ENCODE measurements at regions not wholly inside any gene's neighbourhood (a gene's known extent, or its start where the extent isn't known, plus 50 kb on each side); places are given as distances from the start of the nearest gene placed in this dataset.
A peak's percentile ranks its signal among the peaks of the same experiment; 100 is the strongest.
"Not testable (repeated sequence)": the region's sequence is repeated elsewhere in the genome, so short reads cannot be mapped to it uniquely, and the experiment has no call there.

DNA sequence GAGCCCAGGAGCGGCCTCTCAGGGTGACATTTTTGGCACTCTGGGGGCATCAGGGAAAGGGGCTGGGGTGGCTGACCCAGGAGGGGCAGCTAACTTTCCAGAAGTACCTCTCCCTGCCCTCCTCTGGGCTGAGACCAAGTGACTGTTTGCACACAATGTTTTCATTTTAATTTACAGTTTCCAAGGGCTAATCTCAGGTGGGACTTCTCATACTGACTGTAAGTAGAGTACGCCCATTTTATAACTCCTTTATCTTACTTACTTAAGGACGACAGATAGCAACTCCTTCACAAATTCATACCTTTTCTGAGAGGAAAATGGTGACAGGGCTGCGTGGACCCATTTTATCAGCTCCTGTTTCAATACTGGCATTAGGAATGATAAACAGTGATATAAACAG is 172.9 kb upstream of the EXOC2 start:
- no peak for DNase-seq

DNA sequence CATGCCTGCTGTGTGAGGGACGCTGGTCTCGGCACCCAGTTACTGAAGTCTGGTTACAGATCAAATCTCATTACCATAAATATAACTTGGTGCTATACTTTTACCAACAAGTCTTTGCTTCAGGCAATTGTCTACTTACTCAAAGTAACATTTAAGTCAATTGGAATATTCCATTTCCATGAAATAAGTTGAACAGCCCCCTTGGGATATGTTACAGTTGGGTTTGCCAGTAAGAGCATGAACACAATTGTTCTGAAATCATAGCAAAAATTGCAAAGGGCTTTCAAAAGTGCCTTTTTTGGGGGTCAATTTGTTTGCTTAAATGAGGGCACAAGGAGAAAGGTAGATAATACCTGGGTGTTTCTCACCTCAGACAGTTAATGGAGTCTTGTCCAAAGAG is 170.9 kb upstream of the EXOC2 start:
- DNase-seq = no peak

DNA sequence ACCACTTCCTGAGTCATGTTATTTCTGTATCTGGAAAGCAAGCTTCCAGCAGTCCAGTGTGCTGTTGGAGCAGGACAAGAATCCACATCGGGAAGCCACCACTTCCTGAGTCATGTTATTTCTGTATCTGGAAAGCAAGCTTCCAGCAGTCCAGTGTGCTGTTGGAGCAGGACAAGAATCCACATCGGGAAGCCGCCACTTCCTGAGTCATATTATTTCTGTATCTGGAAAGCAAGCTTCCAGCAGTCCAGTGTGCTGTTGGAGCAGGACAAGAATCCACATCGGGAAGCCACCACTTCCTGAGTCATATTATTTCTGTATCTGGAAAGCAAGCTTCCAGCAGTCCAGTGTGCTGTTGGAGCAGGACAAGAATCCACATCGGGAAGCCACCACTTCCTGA is 170.2 kb upstream of the EXOC2 start:
- not testable (repeated sequence) for DNase-seq

DNA sequence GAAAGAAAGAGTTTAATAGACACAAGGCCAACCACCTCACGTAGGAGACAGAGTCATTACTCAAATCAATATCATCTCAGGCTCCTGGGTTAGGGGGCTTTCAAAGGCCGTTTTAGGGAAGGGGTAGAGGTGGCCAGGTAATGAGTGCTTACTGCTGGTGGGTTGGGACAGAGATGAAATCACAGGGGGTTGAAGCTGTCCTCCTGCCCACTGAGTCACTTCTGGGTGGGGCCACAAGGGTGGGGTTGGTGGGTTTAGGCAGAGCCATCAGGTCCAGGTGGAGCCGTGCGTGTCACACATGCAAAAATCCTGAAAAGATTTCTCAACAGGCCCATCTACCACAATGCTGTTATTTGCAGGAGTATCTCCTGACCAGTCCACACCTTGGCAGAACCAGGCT is 167.0 kb upstream of the EXOC2 start:
- no peak for DNase-seq

DNA sequence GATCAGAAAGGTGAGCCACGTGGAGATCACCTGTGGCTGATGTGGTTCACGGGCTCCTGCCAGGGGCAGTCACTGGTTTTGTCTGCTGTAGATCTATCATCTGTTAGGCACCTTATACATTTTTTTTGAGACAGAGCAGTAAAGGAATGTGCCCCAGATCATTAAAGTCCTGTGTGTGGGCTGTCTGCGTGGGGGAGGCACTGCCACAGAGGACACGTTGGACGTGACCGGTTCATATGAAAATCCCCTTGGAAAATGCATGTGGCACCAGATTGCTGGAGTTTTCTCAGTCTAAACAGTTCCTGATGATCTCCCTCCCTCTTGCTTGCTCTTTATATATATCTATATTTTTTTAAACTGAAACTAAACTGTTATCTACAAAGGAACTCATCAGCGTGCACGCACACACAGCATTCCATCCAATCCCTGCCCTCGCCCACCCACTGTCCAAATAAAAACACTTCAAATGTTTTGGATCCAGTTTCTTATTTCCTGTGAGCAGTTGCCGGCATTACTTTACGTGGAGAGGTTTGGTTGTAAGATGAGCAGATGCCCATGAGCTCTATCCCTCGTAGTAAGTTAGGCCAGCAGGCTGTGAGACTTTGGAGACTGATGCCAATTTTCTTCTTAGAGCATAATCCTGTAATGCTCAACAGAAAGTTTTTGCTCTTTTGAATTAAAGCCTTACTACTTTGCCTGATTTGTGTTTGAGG is 161.6 kb upstream of the EXOC2 start:
- no peak for DNase-seq

DNA sequence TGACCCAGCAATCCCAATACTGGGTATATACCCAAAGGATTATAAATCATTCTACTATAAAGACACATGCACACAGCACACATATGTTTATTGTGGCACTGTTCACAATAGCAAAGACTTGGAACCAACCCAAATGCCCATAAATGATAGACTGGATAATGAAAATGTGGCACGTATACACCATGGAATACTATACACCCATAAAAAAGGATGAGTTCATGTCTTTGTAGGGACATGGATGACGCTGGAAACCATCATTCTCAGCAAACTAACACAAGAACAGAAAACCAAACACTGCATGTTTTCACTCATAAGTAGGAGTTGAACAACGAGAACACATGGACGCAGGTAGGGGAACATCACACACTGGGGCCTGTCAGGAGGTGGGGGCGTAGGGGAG is 159.3 kb upstream of the EXOC2 start:
- DNase-seq = not testable (repeated sequence)

DNA sequence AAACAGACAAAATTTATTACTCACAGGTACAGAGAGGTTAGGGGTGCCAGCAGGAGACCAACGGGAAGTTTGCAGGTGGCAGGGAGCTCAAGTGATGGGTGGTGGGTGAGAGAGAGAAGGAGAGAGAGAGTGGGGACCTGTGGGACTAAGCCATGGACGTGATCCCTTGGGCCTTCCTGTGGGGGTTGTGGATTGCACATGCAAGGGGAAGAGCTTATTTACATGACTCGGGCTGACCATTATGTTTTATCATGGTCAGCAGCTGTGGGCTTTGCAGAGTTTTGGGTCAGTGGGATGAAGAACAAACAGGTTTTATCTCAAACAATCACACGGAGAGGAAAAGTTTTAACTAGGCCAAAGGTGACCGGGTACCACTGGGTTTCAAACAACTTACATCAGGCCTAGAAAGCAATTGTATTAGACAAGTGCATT is 156.2 kb upstream of the EXOC2 start:
- DNase-seq = no peak

DNA sequence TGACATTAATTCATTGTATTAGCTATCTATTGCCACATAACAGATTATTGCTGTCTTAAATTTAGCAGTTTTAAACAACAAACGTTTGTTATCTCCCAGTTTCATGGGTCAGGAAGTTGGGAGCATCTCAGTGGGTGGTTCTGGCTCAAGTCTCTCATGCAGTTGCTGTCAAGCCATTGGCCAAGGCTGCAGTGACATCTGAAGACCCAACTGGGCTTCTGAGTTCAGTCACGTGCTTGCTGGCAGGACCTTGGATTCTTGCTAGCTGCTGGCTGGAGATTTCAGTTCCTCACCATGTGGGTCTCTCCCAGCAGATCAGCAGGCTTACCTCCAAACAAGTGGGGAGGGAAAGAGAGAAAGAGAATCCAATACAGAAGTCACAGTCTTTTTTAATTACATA is 152.6 kb upstream of the EXOC2 start:
- DNase-seq = no peak

DNA sequence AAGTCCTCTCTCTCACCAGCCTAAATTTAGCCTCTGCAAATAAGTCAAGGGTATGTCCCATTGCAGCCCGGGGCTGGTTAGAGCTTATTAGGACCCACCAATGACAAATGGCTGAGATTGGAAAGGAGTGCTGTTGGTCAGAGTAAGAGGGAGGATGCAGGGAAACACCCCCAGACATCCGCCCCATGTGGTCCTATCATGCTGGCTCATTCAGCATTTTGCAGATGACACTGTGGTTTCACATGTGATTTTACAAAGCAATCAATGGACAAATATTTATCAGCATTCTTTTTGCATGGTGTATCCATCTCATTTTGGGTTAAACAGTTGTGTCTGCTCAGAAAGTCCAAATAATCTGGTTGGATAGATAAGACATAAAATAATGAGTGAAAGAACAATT is 152.2 kb upstream of the EXOC2 start:
- DNase-seq = no peak

DNA sequence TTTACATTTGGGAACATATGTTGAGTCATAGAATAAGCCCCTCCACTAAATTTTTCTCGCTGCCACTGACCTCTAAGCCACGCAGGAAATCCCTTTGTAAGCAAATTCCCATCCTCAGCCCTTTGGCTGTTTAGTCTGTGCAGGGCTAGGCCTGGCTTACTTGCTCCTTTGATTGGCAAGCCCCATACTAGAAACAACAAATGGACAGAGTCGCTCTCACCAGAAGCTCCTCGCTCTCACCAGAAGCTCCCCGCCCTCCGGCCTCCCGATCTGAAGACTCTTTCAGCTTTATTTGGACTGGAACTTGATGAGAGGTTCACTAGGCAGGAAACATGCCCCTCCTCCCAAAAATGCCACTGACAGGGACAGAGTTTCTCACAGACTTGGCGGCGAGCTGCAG is 149.2 kb upstream of the EXOC2 start:
- DNase-seq = no peak

DNA sequence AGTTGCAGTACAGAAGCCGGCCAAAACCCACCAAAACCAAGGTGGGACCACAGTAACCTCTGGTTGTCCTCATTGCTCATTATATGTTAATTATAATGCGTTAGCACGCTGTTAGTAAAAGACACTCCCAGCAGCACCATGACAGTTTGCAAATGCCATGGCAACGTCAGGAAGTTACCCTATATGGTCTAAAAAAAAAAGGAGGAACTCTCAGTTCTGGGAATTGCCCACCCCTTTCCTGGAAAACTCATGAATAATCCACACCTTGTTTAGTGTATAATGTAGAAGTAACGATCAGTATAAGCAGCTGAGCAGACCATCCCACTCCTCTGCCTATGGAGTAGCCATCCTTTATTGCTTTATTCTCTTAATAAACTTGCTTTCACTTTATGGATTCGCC is 148.6 kb upstream of the EXOC2 start:
- no peak for DNase-seq

DNA sequence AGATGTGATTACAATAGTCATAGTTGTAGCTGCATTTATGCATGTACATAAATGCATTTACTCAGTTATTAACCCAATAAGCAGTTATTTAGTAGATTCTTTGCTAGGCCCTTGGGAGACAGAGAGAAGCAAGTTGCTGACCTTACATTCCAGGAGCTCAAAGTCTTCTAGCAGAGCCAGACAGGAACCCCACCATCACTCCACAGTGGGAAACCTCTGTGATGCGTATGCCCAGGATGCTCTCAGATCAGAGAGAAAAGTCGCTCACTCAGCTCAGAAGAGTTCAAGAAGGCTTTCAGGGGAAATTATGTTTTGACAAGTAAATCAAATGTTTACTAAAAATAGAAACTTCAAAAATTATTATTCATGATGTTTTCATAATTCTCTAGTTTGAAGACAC is 146.3 kb upstream of the EXOC2 start:
- no peak for DNase-seq

DNA sequence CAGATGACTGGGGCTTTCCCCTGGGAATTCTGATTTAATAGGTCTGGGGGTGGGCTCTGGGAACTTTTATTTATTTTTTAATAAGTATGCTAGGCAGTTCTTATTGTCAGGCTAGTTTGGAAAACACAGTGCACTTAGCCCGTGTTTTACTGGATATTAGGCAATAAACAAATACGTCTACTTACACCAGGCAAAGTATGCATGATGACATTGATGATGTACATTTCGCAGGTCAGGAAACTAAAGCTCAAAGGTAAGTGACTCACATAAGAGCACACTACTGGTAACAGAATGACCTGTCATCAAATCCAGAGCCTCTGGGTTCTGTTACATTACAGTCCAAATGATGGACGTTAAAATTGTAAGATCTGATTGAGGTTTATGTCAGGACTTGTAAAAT is 144.4 kb upstream of the EXOC2 start:
- DNase-seq = no peak

DNA sequence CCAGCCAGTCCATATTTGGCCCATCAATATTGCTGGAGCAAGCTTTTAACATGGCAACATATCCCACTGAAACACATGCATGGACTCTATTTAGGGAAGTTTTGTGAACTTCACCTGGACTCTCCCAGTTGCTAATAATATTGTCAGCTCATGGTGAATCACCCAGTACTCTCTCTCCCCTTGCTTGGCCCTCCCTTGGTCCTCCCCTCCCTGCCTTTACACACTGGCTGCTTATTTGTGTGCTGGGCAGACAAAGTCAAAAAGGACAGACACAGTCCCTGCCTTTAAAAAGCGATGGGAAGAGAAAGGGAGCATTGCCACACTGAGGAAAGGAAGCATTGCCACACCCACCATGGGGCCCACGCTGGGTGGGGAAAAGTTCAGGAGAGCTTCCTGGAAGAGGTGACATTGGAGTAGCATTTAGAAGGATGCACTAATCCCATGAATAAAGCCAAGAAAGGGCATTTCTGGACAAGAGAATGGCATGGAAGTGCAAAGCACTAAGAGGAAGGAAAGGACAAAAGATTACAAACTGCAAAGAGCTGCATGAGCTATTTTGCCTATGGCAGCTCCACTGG is 143.4 kb upstream of the EXOC2 start:
- DNase-seq = no peak

DNA sequence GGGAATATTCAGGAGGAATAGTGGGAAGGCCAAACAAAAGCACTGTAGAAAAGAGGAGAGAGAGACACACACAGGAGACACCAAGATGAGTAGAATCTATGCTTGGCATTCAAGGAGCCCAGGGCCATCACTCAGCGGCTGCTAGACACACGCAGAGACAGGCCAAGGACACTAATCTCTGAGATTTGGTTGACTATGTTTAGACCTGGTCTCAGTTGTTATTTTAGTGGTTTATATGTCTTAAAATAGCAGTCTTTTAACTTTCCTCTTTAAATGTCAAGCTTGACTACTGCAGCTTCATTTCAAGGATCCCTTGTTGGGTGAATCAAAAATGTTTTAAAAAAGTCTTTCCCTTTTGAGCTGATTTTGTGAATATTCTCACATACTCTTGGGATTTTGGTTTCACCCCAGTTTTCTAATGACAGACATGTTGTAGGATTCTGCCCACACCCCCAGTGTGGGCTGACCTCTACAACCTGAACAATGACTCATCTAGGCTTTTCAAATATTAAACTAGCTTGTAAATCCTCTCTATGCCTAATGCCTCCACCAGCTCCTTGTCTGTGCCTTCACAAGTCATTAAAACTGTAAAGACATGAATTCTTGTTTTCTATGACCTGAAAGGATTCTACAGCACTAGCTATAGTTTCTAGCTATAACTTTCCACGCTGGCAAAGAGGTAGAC is 142.7 kb upstream of the EXOC2 start:
- DNase-seq = peak in 1 of 51 donors; percentile 13

DNA sequence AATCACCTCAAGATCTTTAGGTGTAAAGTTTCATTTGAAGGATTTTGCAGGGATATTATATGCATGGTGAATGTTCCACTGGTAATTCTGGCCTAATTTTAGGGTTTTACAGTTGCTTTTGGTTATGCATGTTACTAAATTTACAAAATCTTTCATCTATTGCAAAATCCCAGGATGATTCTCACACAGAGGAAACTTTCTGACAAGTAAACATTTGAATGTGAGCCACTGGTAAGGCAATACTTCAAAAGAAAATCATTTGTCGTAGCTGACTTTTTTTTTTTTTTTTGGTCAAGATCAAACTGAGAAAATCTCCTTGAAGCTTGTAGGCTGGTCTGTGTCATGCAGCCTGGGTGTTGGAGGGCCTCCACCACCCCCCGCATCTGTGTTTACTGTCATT is 141.9 kb upstream of the EXOC2 start:
- no peak for DNase-seq

DNA sequence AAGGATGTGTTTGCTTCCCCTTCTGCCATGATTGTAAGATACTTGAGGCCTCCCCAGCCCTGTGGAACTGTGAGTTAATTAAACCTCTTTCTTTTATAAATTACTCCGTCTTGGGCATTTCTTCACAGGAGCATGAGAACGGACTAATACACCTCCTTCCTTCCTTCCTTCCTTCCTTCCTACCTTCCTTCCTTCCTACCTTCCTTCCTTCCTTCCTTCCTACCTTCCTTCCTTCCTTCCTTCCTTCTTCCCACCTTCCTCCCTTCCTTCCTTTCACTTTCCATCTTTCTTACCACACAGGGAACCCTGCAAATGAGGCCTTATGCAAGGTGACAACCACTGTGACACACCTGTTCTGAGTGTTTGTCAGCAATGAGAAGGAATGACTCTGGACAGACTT is 141.3 kb upstream of the EXOC2 start:
- DNase-seq = no peak

DNA sequence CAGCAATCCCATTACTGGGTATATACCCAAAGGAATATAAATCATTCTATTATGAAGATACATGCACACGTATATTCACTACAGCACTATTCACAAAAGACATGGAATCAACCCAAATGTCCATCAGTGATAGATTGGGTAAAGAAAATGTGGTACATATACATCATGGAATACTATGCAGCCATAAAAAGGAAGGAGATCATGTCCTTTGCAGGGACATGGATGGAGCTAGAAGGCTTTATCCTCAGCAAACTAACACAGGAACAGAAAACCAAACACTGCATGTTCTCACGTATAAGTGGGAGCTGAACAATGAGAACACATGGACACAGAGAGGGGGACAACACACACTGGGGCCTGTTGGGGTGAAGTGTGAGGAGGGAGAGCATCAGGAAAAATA is 139.9 kb upstream of the EXOC2 start:
- DNase-seq = not testable (repeated sequence)

DNA sequence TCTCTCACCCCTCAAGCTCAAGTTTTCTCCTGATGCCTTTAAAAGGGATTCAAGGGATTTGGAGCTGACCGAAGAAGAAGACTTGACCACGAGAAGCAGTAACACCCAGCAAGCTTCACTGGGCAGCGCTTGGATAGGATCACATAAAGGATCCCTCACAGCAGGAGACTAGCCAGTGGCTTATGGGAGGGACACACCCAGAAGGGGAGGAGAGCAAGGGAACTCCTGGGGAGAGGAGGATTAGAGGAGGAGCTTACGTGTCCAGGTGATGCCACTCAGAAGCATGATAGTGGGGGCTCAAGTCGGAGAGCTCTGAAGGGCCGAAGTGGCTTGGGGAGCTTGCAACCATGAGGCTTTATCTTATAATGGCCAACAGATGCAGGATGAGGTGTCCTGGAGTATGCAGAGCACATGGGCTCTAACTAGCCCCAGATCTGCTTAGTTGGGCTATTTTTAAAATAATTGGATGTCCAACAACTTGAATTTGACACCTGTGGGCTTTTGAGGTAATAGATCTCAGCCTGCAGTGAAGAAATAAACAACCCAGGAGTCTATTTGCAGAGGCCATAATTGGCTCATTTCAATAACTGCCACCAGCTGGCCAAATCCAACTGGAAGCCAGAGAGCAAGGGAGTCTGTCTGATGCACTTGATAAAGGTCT is 137.9 kb upstream of the EXOC2 start:
- no peak for DNase-seq

DNA sequence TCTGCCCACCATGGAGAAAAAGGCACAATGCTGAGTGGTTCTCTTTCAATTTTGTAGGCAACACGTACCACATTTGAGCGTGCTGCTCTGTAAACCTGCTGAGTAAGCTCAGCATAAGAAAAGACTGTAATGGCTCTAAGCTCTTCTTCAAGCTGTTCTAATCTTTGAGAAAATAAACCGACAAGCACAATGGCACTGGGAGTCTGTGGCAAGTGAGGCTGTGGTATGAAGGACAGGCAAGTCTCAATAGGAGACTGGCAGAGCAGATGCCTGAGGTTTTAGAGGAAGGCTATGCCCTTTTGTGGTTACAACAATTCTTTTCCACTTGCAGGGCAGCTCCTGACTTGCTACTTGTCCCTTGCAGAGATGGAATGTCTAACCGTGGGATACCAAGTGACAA is 136.7 kb upstream of the EXOC2 start:
- no peak for DNase-seq

DNA sequence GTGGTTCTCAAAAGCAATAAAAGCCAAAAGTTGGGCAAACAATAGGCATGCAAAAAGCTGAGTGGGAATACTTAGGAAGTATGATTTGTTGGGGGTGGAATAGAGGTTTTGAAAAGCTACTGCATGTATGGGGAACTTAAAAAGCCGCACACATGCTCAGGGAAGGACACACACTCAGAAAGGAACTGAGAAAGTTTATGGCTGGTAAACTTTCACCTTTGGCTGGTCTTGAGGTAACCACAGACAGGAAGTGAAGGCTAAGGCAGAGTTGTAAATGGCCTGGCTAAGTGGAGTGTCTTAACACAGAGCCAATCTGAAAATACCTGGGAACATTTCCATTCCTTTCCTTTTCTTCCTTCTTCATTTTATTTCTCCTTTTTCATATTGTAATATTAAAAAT is 134.5 kb upstream of the EXOC2 start:
- DNase-seq = no peak

DNA sequence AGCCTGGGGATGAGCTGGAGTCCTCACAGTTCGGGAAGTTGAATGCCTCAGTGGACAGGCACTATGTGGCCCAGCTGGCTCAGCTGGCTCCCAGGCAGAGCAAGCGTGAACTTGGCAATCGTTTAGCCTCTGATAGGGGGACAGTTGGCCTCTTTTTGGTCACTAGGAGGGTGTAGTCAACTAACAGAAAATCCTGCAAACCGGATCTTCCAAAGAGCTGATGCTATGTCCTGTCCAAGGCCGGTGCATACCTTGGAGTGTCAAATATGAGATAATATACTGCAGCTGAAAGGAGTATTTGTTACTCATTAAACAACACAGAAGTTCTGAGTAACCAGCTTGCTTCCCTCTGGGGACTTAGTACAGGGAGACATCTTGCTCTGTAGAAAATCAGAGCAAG is 126.2 kb upstream of the EXOC2 start:
- DNase-seq = no peak

DNA sequence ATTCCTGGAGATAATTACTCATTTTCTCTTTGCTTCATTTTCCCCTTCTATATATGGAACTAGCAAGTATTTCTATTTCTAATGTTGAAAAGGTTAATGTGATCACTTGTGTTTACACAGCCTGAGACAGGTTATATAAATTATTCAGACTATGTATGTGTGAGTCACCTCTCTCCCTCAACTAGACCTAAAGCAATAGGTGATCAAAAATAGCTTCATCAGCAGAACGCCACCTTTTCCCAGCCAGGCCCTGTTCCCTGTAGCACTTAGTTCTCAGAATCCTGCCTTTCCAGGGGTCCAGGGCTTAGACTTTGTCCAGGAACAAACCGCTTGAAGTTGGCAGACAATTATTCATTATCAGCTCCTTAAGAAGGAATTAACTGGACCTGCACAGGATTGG is 125.3 kb upstream of the EXOC2 start:
- peak in 1 of 51 donors; percentile 52 for DNase-seq
